Glutamatergic neuron (in vitro differentiated cells): ENCODE measurements at regions not wholly inside any gene's neighbourhood (a gene's known extent, or its start where the extent isn't known, plus 50 kb on each side); places are given as distances from the start of the nearest gene placed in this dataset.

Experiments
- DNase-seq: peaks from one replicate; pipeline ENCODE4 v3.0.0; 2022
- H3K27ac Mint-ChIP-seq: one replicate; pipeline ENCODE4 v1.8.0; 2020; ENCODE audit warnings: mild to moderate bottlenecking, mixed read lengths, inconsistent platforms; ENCODE audit not compliant: unreplicated experiment
- H3K27me3 Mint-ChIP-seq: one replicate; pipeline ENCODE4 v1.8.0; 2020; ENCODE audit warnings: mild to moderate bottlenecking, moderate library complexity, mixed read lengths, inconsistent platforms; ENCODE audit not compliant: unreplicated experiment
- H3K36me3 Mint-ChIP-seq: one replicate; pipeline ENCODE4 v1.8.0; 2020; ENCODE audit warnings: mild to moderate bottlenecking, mixed read lengths, inconsistent platforms; ENCODE audit not compliant: unreplicated experiment
- H3K4me1 Mint-ChIP-seq: one replicate; pipeline ENCODE4 v1.8.0; 2020; ENCODE audit warnings: mild to moderate bottlenecking, low read depth, mixed read lengths, inconsistent platforms; ENCODE audit not compliant: unreplicated experiment
- H3K4me3 Mint-ChIP-seq: one replicate; pipeline ENCODE4 v1.8.0; 2020; ENCODE audit warnings: mild to moderate bottlenecking, mixed read lengths, inconsistent platforms; ENCODE audit not compliant: unreplicated experiment
- H3K9me3 Mint-ChIP-seq: one replicate; pipeline ENCODE4 v1.8.0; 2020; ENCODE audit warnings: mild to moderate bottlenecking, moderate library complexity, mixed read lengths, inconsistent platforms; ENCODE audit not compliant: unreplicated experiment
- CTCF ChIP-seq: fragments of 200-600 bp; sonication (generic); IDR thresholded peaks from one replicate; pipeline ENCODE4 v1.5.0; 2021; ENCODE audit not compliant: partially characterized antibody, unreplicated experiment

- no peak overlapping the region for H3K27ac Mint-ChIP-seq
- no peak for DNase-seq
- H3K4me1 Mint-ChIP-seq, result no peaks in the 10 kb centered on the region
- no peaks in the 10 kb centered on the region for H3K36me3 Mint-ChIP-seq
- no peaks in the 10 kb centered on the region for H3K9me3 Mint-ChIP-seq
- peaks cover 3% of the 10 kb centered on the region for H3K27me3 Mint-ChIP-seq
- no peak overlapping the region for H3K4me3 Mint-ChIP-seq
- TF ChIP-seq CTCF, result no peak
Measured at GRCh38 chr4:164021947-164022346, 527.5 kb downstream of the TMA16 start.

GRCh38 chr4:164023214-164023613 is 528.7 kb downstream of the TMA16 start:
- no peak overlapping the region for H3K4me3 Mint-ChIP-seq
- peak; percentile 18 for TF ChIP-seq CTCF
- H3K27ac Mint-ChIP-seq, result no peak overlapping the region
- H3K36me3 Mint-ChIP-seq, result no peaks in the 10 kb centered on the region
- no peaks in the 10 kb centered on the region for H3K9me3 Mint-ChIP-seq
- no peak for DNase-seq
- H3K27me3 Mint-ChIP-seq, result peaks cover 3% of the 10 kb centered on the region
- H3K4me1 Mint-ChIP-seq, result no peaks in the 10 kb centered on the region

- H3K27me3 Mint-ChIP-seq, result no peaks in the 10 kb centered on the region
- H3K4me3 Mint-ChIP-seq, result no peak overlapping the region
- no peaks in the 10 kb centered on the region for H3K36me3 Mint-ChIP-seq
- no peak overlapping the region for H3K27ac Mint-ChIP-seq
- H3K4me1 Mint-ChIP-seq, result no peaks in the 10 kb centered on the region
- no peak for DNase-seq
- TF ChIP-seq CTCF, result no peak
- H3K9me3 Mint-ChIP-seq, result no peaks in the 10 kb centered on the region
Measured at GRCh38 chr4:164027805-164028204, 533.3 kb downstream of the TMA16 start.

- no peak overlapping the region for H3K4me3 Mint-ChIP-seq
- DNase-seq, result no peak
- no peaks in the 10 kb centered on the region for H3K9me3 Mint-ChIP-seq
- no peaks in the 10 kb centered on the region for H3K4me1 Mint-ChIP-seq
- H3K36me3 Mint-ChIP-seq, result peaks cover 12% of the 10 kb centered on the region
- H3K27me3 Mint-ChIP-seq, result no peaks in the 10 kb centered on the region
- H3K27ac Mint-ChIP-seq, result no peak overlapping the region
- no peak for TF ChIP-seq CTCF
Measured at GRCh38 chr4:164039482-164039881, 545.0 kb downstream of the TMA16 start.

- no peak for TF ChIP-seq CTCF
- Mint-ChIP-seq H3K27ac (no peak overlapping the region), H3K36me3 (no peaks in the 10 kb centered on the region), H3K27me3 (no peaks in the 10 kb centered on the region), H3K4me1 (no peaks in the 10 kb centered on the region), H3K9me3 (no peaks in the 10 kb centered on the region), H3K4me3 (no peak overlapping the region)
- no peak for DNase-seq
Measured at GRCh38 chr4:164056426-164057142, 562.1 kb downstream of the TMA16 start.
